BE2C (cell line): ENCODE measurements at regions not wholly inside any gene's neighbourhood (a gene's known extent, or its start where the extent isn't known, plus 50 kb on each side); places are given as distances from the start of the nearest gene placed in this dataset.

ENCODE experiments used
- DNase-seq: peaks from one replicate; pipeline ENCODE4 v3.0.0-alpha.2; 2020
- H3K27me3 ChIP-seq: fragments of 250-450 bp; sonication (Bioruptor Pico); 2 replicates; pipeline ENCODE4 v1.5.1; 2020; ENCODE audit warnings: mild to moderate bottlenecking
- H3K36me3 ChIP-seq: fragments of 250-450 bp; sonication (Bioruptor Pico); 2 replicates; pipeline ENCODE4 v1.5.1; 2020; ENCODE audit warnings: mild to moderate bottlenecking
- H3K4me1 ChIP-seq: fragments of 250-450 bp; sonication (Bioruptor Pico); 2 replicates; pipeline ENCODE4 v1.5.1; 2020
- H3K4me3 ChIP-seq: 2 replicates; pipeline ENCODE4 v1.5.1; 2011; ENCODE audit warnings: low read depth, low read length
- H3K9me3 ChIP-seq: fragments of 250-450 bp; sonication (Bioruptor Pico); 2 replicates; pipeline ENCODE4 v1.5.1; 2020
- TF ChIP-seq, protein P1 (sequence below): IDR thresholded peaks from 2 replicates; pipeline ENCODE4 v1.5.1; 2012; ENCODE audit warnings: mild to moderate bottlenecking, low read depth, low read length

GRCh38 chr6:71480577-71480976 is 192.0 kb downstream of the OGFRL1 start:
- Histone ChIP-seq H3K27me3 (no peaks in the 10 kb centered on the region), H3K36me3 (no peaks in the 10 kb centered on the region), H3K4me1 (no peaks in the 10 kb centered on the region), H3K9me3 (no peaks in the 10 kb centered on the region), H3K4me3 (no peak overlapping the region)
- DNase-seq: no peak
- TF ChIP-seq, protein P1, sequence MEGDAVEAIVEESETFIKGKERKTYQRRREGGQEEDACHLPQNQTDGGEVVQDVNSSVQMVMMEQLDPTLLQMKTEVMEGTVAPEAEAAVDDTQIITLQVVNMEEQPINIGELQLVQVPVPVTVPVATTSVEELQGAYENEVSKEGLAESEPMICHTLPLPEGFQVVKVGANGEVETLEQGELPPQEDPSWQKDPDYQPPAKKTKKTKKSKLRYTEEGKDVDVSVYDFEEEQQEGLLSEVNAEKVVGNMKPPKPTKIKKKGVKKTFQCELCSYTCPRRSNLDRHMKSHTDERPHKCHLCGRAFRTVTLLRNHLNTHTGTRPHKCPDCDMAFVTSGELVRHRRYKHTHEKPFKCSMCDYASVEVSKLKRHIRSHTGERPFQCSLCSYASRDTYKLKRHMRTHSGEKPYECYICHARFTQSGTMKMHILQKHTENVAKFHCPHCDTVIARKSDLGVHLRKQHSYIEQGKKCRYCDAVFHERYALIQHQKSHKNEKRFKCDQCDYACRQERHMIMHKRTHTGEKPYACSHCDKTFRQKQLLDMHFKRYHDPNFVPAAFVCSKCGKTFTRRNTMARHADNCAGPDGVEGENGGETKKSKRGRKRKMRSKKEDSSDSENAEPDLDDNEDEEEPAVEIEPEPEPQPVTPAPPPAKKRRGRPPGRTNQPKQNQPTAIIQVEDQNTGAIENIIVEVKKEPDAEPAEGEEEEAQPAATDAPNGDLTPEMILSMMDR: no peak

DNA sequence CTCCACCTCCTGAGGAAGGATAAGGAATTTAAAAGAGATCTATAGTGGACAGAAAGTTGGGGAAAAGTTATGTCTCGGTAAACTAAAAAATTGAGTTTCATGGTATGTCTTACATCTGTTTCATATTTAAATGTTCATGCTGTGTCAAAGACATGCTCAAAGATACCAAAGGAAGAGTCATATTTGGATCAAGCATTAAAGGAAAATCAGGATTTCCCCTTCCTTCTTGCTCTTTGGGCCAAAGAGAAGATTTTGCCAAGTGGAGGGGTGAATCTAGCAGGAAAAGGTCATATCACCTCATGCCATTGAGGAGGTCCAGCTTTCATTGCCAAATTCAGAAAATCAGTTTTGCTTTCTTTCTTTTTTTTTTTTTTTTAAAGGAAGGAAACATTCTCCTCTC is 192.4 kb downstream of the OGFRL1 start:
- no peaks in the 10 kb centered on the region for H3K36me3 ChIP-seq
- no peak for DNase-seq
- no peak overlapping the region for H3K4me3 ChIP-seq
- H3K4me1 ChIP-seq: no peaks in the 10 kb centered on the region
- TF ChIP-seq, protein P1: no peak
- H3K9me3 ChIP-seq: no peaks in the 10 kb centered on the region
- H3K27me3 ChIP-seq: no peaks in the 10 kb centered on the region

DNA sequence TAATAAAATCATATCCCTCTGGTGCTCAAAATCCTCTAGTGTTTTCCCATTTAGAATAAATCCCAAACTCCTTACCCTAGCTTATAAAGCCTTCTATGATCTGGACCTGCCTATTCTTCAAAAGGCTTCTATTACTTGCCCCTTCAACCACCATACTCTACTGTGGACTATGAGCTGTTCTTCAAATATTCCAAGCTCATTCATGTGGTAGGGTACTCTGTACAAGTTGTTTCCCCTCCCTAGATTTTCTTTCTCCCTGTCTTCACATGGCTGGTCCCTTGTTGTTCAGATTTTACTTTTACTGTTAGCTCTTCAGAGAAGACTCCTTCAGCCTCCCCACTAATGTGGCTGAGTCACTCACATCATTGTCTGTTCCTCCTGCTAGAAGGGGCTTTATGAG is 193.2 kb downstream of the OGFRL1 start:
- Histone ChIP-seq H3K9me3 (no peaks in the 10 kb centered on the region), H3K4me3 (no peak overlapping the region), H3K27me3 (no peaks in the 10 kb centered on the region), H3K36me3 (no peaks in the 10 kb centered on the region), H3K4me1 (no peaks in the 10 kb centered on the region)
- TF ChIP-seq, protein P1: no peak
- DNase-seq: no peak

- DNase-seq: no peak
- Histone ChIP-seq H3K27me3 (no peaks in the 10 kb centered on the region), H3K4me1 (no peaks in the 10 kb centered on the region), H3K9me3 (no peaks in the 10 kb centered on the region), H3K4me3 (no peak overlapping the region), H3K36me3 (no peaks in the 10 kb centered on the region)
- TF ChIP-seq, protein P1: no peak
Measured at GRCh38 chr6:71482742-71483141, 194.1 kb downstream of the OGFRL1 start.

GRCh38 chr6:71486461-71486860 is 197.8 kb downstream of the OGFRL1 start:
- H3K4me3 ChIP-seq: no peak overlapping the region
- no peaks in the 10 kb centered on the region for H3K4me1 ChIP-seq
- H3K36me3 ChIP-seq: no peaks in the 10 kb centered on the region
- H3K9me3 ChIP-seq: no peaks in the 10 kb centered on the region
- H3K27me3 ChIP-seq: no peaks in the 10 kb centered on the region
- TF ChIP-seq, protein P1: no peak
- no peak for DNase-seq

GRCh38 chr6:71488186-71488585 is 199.6 kb downstream of the OGFRL1 start:
- DNase-seq: no peak
- H3K9me3 ChIP-seq: no peaks in the 10 kb centered on the region
- no peak overlapping the region for H3K4me3 ChIP-seq
- H3K36me3 ChIP-seq: no peaks in the 10 kb centered on the region
- H3K27me3 ChIP-seq: no peaks in the 10 kb centered on the region
- TF ChIP-seq, protein P1: no peak
- H3K4me1 ChIP-seq: no peaks in the 10 kb centered on the region
